Neuronal stem cell (in vitro differentiated cells): ENCODE measurements at regions not wholly inside any gene's neighbourhood (a gene's known extent, or its start where the extent isn't known, plus 50 kb on each side); places are given as distances from the start of the nearest gene placed in this dataset.

ENCODE experiments used
- DNase-seq: peaks from one replicate; pipeline ENCODE4 v3.0.0-alpha.2; 2013; ENCODE audit warnings: low spot score
- H2AFZ ChIP-seq: one replicate; pipeline ENCODE4 v1.6.1; 2013; ENCODE audit warnings: mild to moderate bottlenecking, low read length, inconsistent platforms
- H2AK5ac ChIP-seq: 2 replicates; pipeline ENCODE4 v1.6.1; 2013; ENCODE audit warnings: low read depth, mild to moderate bottlenecking, inconsistent platforms, low read length, moderate library complexity, mixed read lengths
- H2BK120ac ChIP-seq: 2 replicates; pipeline ENCODE4 v1.6.1; 2013; ENCODE audit warnings: low read depth, mild to moderate bottlenecking, inconsistent platforms, low read length, moderate library complexity, mixed read lengths
- H2BK12ac ChIP-seq: one replicate; pipeline ENCODE4 v1.6.1; 2013; ENCODE audit warnings: low read length, inconsistent platforms
- H2BK15ac ChIP-seq: 2 replicates; pipeline ENCODE4 v1.6.1; 2013; ENCODE audit warnings: mild to moderate bottlenecking, low read length, inconsistent platforms, mixed read lengths
- H2BK5ac ChIP-seq: one replicate; pipeline ENCODE4 v1.6.1; 2013; ENCODE audit warnings: inconsistent platforms, mild to moderate bottlenecking, low read length, moderate library complexity
- H3K14ac ChIP-seq: one replicate; pipeline ENCODE4 v1.6.1; 2013; ENCODE audit warnings: low read length, inconsistent platforms
- H3K18ac ChIP-seq: 2 replicates; pipeline ENCODE4 v1.6.1; 2013; ENCODE audit warnings: low read length, inconsistent platforms
- H3K23ac ChIP-seq: 2 replicates; pipeline ENCODE4 v1.6.1; 2013; ENCODE audit warnings: low read depth, mild to moderate bottlenecking, mixed read lengths, low read length, inconsistent platforms; ENCODE audit not compliant: poor library complexity
- H3K27ac ChIP-seq: replicated peaks from 3 replicates; pipeline ENCODE4 v1.5.1; 2013; ENCODE audit warnings: low read length, inconsistent platforms
- H3K27me3 ChIP-seq, 3 experiments: 2 replicates each; pipeline ENCODE4 v1.6.1; 2013; ENCODE audit warnings: low read length in 3 of 3, mild to moderate bottlenecking in 2 of 3, inconsistent platforms in 1 of 3, low read depth in 1 of 3, mixed read lengths in 1 of 3, moderate library complexity in 1 of 3; ENCODE audit not compliant: control insufficient read depth in 3 of 3, insufficient read depth in 3 of 3
- H3K36me3 ChIP-seq, 2 donors: replicated peaks in 1 of 2; 2 replicates each; pipeline ENCODE4 v1.6.1; 2013; ENCODE audit warnings: low read length in 2 of 2; ENCODE audit not compliant: control insufficient read depth in 2 of 2, insufficient read depth in 2 of 2
- H3K4ac ChIP-seq: 2 replicates; pipeline ENCODE4 v1.6.1; 2013; ENCODE audit warnings: inconsistent platforms, mild to moderate bottlenecking, low read length, moderate library complexity
- H3K4me1 ChIP-seq, 2 donors: 1 replicate in 1 of 2; 2 replicates in 1 of 2; pipeline ENCODE4 v1.6.1; 2013; ENCODE audit warnings: low read length in 2 of 2, low read depth in 1 of 2; ENCODE audit not compliant: control insufficient read depth in 2 of 2, insufficient read depth in 1 of 2
- H3K4me2 ChIP-seq: one replicate; pipeline ENCODE4 v1.6.1; 2013; ENCODE audit warnings: mild to moderate bottlenecking, low read length, inconsistent platforms; ENCODE audit not compliant: insufficient read depth, poor library complexity, severe bottlenecking
- H3K4me3 ChIP-seq, 2 donors: 2 replicates each; pipeline ENCODE4 v1.5.1; 2013; ENCODE audit warnings: low read length in 2 of 2, mild to moderate bottlenecking in 2 of 2, inconsistent platforms in 1 of 2, moderate library complexity in 1 of 2
- H3K79me1 ChIP-seq: one replicate; pipeline ENCODE4 v1.6.1; 2013; ENCODE audit warnings: low read depth, mild to moderate bottlenecking, inconsistent platforms, low read length, moderate library complexity
- H3K9ac ChIP-seq: one replicate; pipeline ENCODE4 v1.6.1; 2013; ENCODE audit warnings: mild to moderate bottlenecking, low read depth, low read length, inconsistent platforms; ENCODE audit not compliant: poor library complexity
- H3K9me3 ChIP-seq, 2 donors: replicated peaks in 1 of 2; 2 replicates each; pipeline versions ENCODE3 to v1.6.1; 2013; ENCODE audit warnings: low read length in 2 of 2, mild to moderate bottlenecking in 2 of 2, inconsistent platforms in 1 of 2, low read depth in 1 of 2, mixed read lengths in 1 of 2, moderate library complexity in 1 of 2; ENCODE audit not compliant: control insufficient read depth in 2 of 2, insufficient read depth in 1 of 2
- H4K8ac ChIP-seq: one replicate; pipeline ENCODE4 v1.6.1; 2013; ENCODE audit warnings: low read depth, mild to moderate bottlenecking, inconsistent platforms, low read length, moderate library complexity
- H4K91ac ChIP-seq: one replicate; pipeline ENCODE4 v1.6.1; 2013; ENCODE audit warnings: low read length, low read depth, mild to moderate bottlenecking, inconsistent platforms; ENCODE audit not compliant: poor library complexity
- WGBS, 2 donors: extraction: QIAGEN DNeasy Blood & Tissue Kit; methylation state at CpG; one replicate each; pipeline ENCODE4 v1.1.7; 2013; ENCODE audit warnings: missing lambda C conversion rate in 2 of 2, mixed read lengths in 1 of 2; ENCODE audit not compliant: insufficient read length in 2 of 2, insufficient replicate concordance in 1 of 2; ENCODE audit errors: extremely low coverage in 2 of 2; 5-methylcytosine and 5-hydroxymethylcytosine counted together

GRCh38 chr2:188117706-188118105 is 174.0 kb upstream of the GULP1 start:
- Histone ChIP-seq H3K27ac (no peak overlapping the region), H3K9me3 (no peaks in the 10 kb centered on the region), H2AK5ac (no peak overlapping the region), H4K91ac (no peak overlapping the region), H3K14ac (no peak overlapping the region), H2BK12ac (no peak overlapping the region), H3K4ac (no peak overlapping the region), H3K79me1 (no peaks in the 10 kb centered on the region), H3K23ac (no peak overlapping the region), H3K4me1 (no peaks in the 10 kb centered on the region), H3K27me3 (no peaks in the 10 kb centered on the region), H2BK5ac (no peak overlapping the region), H3K18ac (no peak overlapping the region), H2AFZ (no peak overlapping the region), H2BK15ac (no peak overlapping the region), H2BK120ac (no peak overlapping the region), H3K9ac (no peak overlapping the region), H3K4me2 (no peak overlapping the region), H3K4me3 (no peak overlapping the region), H4K8ac (no peak overlapping the region), H3K36me3 (no peaks in the 10 kb centered on the region)
- DNase-seq = no peak
- no CpG with 5 or more reads among the region's 2 CpGs for WGBS, 2 donors

GRCh38 chr2:188118431-188118830 is 173.2 kb upstream of the GULP1 start:
- WGBS, 2 donors = no CpG with 5 or more reads among the region's 1 CpG
- Histone ChIP-seq H2BK15ac (no peak overlapping the region), H3K9ac (no peak overlapping the region), H4K8ac (no peak overlapping the region), H3K14ac (no peak overlapping the region), H3K23ac (no peak overlapping the region), H3K9me3 (no peaks in the 10 kb centered on the region), H3K27me3 (no peaks in the 10 kb centered on the region), H4K91ac (no peak overlapping the region), H3K4me3 (no peak overlapping the region), H2AFZ (no peak overlapping the region), H3K4me2 (no peak overlapping the region), H3K36me3 (no peaks in the 10 kb centered on the region), H2BK12ac (no peak overlapping the region), H3K79me1 (no peaks in the 10 kb centered on the region), H2AK5ac (no peak overlapping the region), H3K18ac (no peak overlapping the region), H3K4me1 (no peaks in the 10 kb centered on the region), H3K4ac (no peak overlapping the region), H3K27ac (no peak overlapping the region), H2BK5ac (no peak overlapping the region), H2BK120ac (no peak overlapping the region)
- no peak for DNase-seq

- H2BK5ac ChIP-seq = no peak overlapping the region
- no peak overlapping the region for H3K4me2 ChIP-seq
- no peak overlapping the region for H2BK15ac ChIP-seq
- H3K9ac ChIP-seq = no peak overlapping the region
- H3K14ac ChIP-seq = no peak overlapping the region
- no peak overlapping the region for H2AK5ac ChIP-seq
- 100% methylated on average over 1 to 2 of the region's 5 CpGs for WGBS, 2 donors
- no peaks in the 10 kb centered on the region for H3K4me1 ChIP-seq
- H2BK120ac ChIP-seq = no peak overlapping the region
- H4K91ac ChIP-seq = no peak overlapping the region
- no peaks in the 10 kb centered on the region for H3K36me3 ChIP-seq
- H3K18ac ChIP-seq = no peak overlapping the region
- H3K4ac ChIP-seq = no peak overlapping the region
- H3K27ac ChIP-seq = no peak overlapping the region
- no peaks in the 10 kb centered on the region for H3K9me3 ChIP-seq
- no peaks in the 10 kb centered on the region for H3K79me1 ChIP-seq
- H2AFZ ChIP-seq = peak overlapping the region; percentile 3
- no peak overlapping the region for H3K4me3 ChIP-seq
- no peaks in the 10 kb centered on the region for H3K27me3 ChIP-seq
- no peak overlapping the region for H3K23ac ChIP-seq
- no peak overlapping the region for H2BK12ac ChIP-seq
- DNase-seq = no peak
- no peak overlapping the region for H4K8ac ChIP-seq
Observed at GRCh38 chr2:188119112-188119838, 172.4 kb upstream of the GULP1 start.

GRCh38 chr2:188122985-188123384 is 168.7 kb upstream of the GULP1 start:
- Histone ChIP-seq H3K14ac (no peak overlapping the region), H2BK120ac (no peak overlapping the region), H2AK5ac (no peak overlapping the region), H3K18ac (no peak overlapping the region), H3K4me1 (no peaks in the 10 kb centered on the region), H4K8ac (no peak overlapping the region), H3K23ac (no peak overlapping the region), H3K9me3 (no peaks in the 10 kb centered on the region), H3K79me1 (no peaks in the 10 kb centered on the region), H3K27ac (no peak overlapping the region), H3K9ac (no peak overlapping the region), H3K4me2 (no peak overlapping the region), H2BK5ac (no peak overlapping the region), H4K91ac (no peak overlapping the region), H2AFZ (no peak overlapping the region), H3K4me3 (no peak overlapping the region), H2BK15ac (no peak overlapping the region), H3K36me3 (no peaks in the 10 kb centered on the region), H3K4ac (no peak overlapping the region), H3K27me3 (no peaks in the 10 kb centered on the region), H2BK12ac (no peak overlapping the region)
- DNase-seq = no peak
